NCI-H1092 (cell line): ENCODE measurements at regions not wholly inside any gene's neighbourhood (a gene's known extent, or its start where the extent isn't known, plus 50 kb on each side); places are given as distances from the start of the nearest gene placed in this dataset.

Experiments used
- DNase-seq: peaks from one replicate; lab custom pipeline; 2025; lab: John Stamatoyannopoulos, UW

- DNase-seq: no peak
These were observed 332.7 kb downstream of the CYRIA start for GRCh38 chr2:16332681-16333557.

GRCh38 chr2:16331772-16332171, 333.9 kb downstream of the CYRIA start:
- DNase-seq: no peak

- no peak for DNase-seq
These were observed 334.7 kb downstream of the CYRIA start for GRCh38 chr2:16330982-16331381.

- DNase-seq: no peak
These were observed 335.1 kb downstream of the CYRIA start for GRCh38 chr2:16330571-16330970.

- DNase-seq: no peak
These were observed 335.6 kb downstream of the CYRIA start for GRCh38 chr2:16330012-16330411.

GRCh38 chr2:16329421-16329820, 336.2 kb downstream of the CYRIA start:
- DNase-seq: no peak

GRCh38 chr2:16328521-16329190, 337.0 kb downstream of the CYRIA start:
- no peak for DNase-seq

- no peak for DNase-seq
These were observed 338.3 kb downstream of the CYRIA start for GRCh38 chr2:16327326-16327725.

GRCh38 chr2:16326711-16327300, 338.8 kb downstream of the CYRIA start:
- DNase-seq: no peak

GRCh38 chr2:16325976-16326510, 339.6 kb downstream of the CYRIA start:
- no peak for DNase-seq

GRCh38 chr2:16325016-16325975, 340.3 kb downstream of the CYRIA start:
- no peak for DNase-seq

GRCh38 chr2:16324544-16324937, 341.1 kb downstream of the CYRIA start:
- no peak for DNase-seq

- DNase-seq: no peak
These were observed 341.8 kb downstream of the CYRIA start for GRCh38 chr2:16323551-16324543.

GRCh38 chr2:16323126-16323520, 342.5 kb downstream of the CYRIA start:
- no peak for DNase-seq

- DNase-seq: no peak
These were observed 343.1 kb downstream of the CYRIA start for GRCh38 chr2:16322308-16323125.

- DNase-seq: no peak
These were observed 343.8 kb downstream of the CYRIA start for GRCh38 chr2:16321872-16322271.

- no peak for DNase-seq
These were observed 344.4 kb downstream of the CYRIA start for GRCh38 chr2:16321256-16321655.

GRCh38 chr2:16320716-16321115, 344.9 kb downstream of the CYRIA start:
- no peak for DNase-seq

- DNase-seq: no peak
These were observed 346.0 kb downstream of the CYRIA start for GRCh38 chr2:16319551-16320121.
